HCT116 (cell line): ENCODE measurements at regions not wholly inside any gene's neighbourhood (a gene's known extent, or its start where the extent isn't known, plus 50 kb on each side); places are given as distances from the start of the nearest gene placed in this dataset.

Source experiments
- ATAC-seq: fragments of 200-7000 bp; cut with Tn5 transposase; 2 replicates; pipeline ENCODE4 v1.9.1; 2020; ENCODE audit warnings: mild to moderate bottlenecking, moderate library complexity
- BruUV-seq: library from RNA; stranded (reverse); fragments of 400-500 nt; replicated peaks from 2 replicates; lab custom pipeline; 2021; lab: Mats Ljungman, UMichigan
- CTCF ChIA-PET: fragments of 300-600 bp; sonication (Branson Sonifier 250); formaldehyde crosslinking; loops from one replicate; lab custom pipeline; 2021; ENCODE audit warnings: antibody characterized with exemption; lab: Charles Lee
- POLR2A ChIA-PET: fragments of 300-600, 350-600 bp; sonication (Branson Sonifier 250); formaldehyde crosslinking; loops from one replicate; lab custom pipeline; 2021; ENCODE audit warnings: antibody characterized with exemption; lab: Charles Lee
- RAD21 ChIA-PET, 2 experiments: fragments of 300-600 bp; sonication (Branson Sonifier 250); formaldehyde crosslinking; loops; one replicate each; lab custom pipeline; 2023; ENCODE audit warnings: low total read pairs in 2 of 2; ENCODE audit not compliant: uncharacterized antibody in 2 of 2, unreplicated experiment in 2 of 2, low non-redundant PET in 1 of 2; lab: Charles Lee
- DNase-seq: peaks from one replicate; pipeline ENCODE4 v3.0.0-alpha.2; 2010; ENCODE audit warnings: low read depth, low spot score
- H2AFZ ChIP-seq: fragments of 200-600 bp; shearing (Covaris generic), sonication (generic); 2 replicates; pipeline ENCODE4 v1.6.1; 2017; ENCODE audit warnings: low read depth, mixed run types, mixed read lengths, antibody characterized with exemption, low read length; ENCODE audit not compliant: poor library complexity, severe bottlenecking
- H3K27ac ChIP-seq: 2 replicates; pipeline ENCODE4 v1.5.1; 2012; ENCODE audit warnings: low read depth, low read length
- H3K27me3 ChIP-seq: fragments of 200-600 bp; sonication (generic); 2 replicates; pipeline ENCODE4 v1.6.1; 2016; ENCODE audit warnings: mixed run types, low read length, mixed read lengths; ENCODE audit not compliant: insufficient read depth
- H3K36me3 ChIP-seq, 2 experiments: fragments of 200-500 bp in 1 of 2; fragments of 200-600 bp in 1 of 2; sonication (Bioruptor generic) in 1 of 2; sonication (generic) in 1 of 2; 2 replicates each; pipeline versions ENCODE4 v1.5.1 to v1.6.1; 2014 to 2016; ENCODE audit warnings: low read length in 2 of 2, inconsistent platforms in 1 of 2, mixed read lengths in 1 of 2, mixed run types in 1 of 2; ENCODE audit not compliant: insufficient read depth in 2 of 2, control insufficient read depth in 1 of 2
- H3K4me1 ChIP-seq, 2 experiments: fragments of 200-600 bp in 1 of 2; sonication (generic) in 1 of 2; 2 replicates each; pipeline versions ENCODE4 v1.5.1 to v1.6.1; 2012 to 2017; ENCODE audit warnings: low read length in 2 of 2, inconsistent platforms in 1 of 2, mild to moderate bottlenecking in 1 of 2, mixed read lengths in 1 of 2, mixed run types in 1 of 2, moderate library complexity in 1 of 2; ENCODE audit not compliant: insufficient read depth in 2 of 2, control insufficient read depth in 1 of 2
- H3K4me2 ChIP-seq: fragments of 200-600 bp; sonication (generic); 2 replicates; pipeline ENCODE4 v1.6.1; 2017; ENCODE audit warnings: mixed run types, low read length, mixed read lengths
- H3K4me3 ChIP-seq, 2 experiments: fragments of 200-600 bp in 1 of 2; sonication (generic) in 1 of 2; replicated peaks in 1 of 2; 2 replicates each; pipeline ENCODE4 v1.5.1; 2011 to 2016; ENCODE audit warnings: low read length in 2 of 2, control low read depth in 1 of 2, low read depth in 1 of 2, mild to moderate bottlenecking in 1 of 2, mixed read lengths in 1 of 2, mixed run types in 1 of 2
- H3K79me2 ChIP-seq: fragments of 200-600 bp; sonication (generic); 2 replicates; pipeline ENCODE4 v1.6.1; 2017; ENCODE audit warnings: mild to moderate bottlenecking, mixed run types, low read length, moderate library complexity, mixed read lengths; ENCODE audit not compliant: insufficient read depth
- H3K9ac ChIP-seq: fragments of 200-600 bp; sonication (generic); 2 replicates; pipeline ENCODE4 v1.6.1; 2016; ENCODE audit warnings: low read length, mixed read lengths
- H3K9me2 ChIP-seq: fragments of 200-600 bp; sonication (generic), shearing (Covaris generic); 2 replicates; pipeline ENCODE4 v1.6.1; 2017; ENCODE audit warnings: mixed run types, mild to moderate bottlenecking, moderate library complexity; ENCODE audit not compliant: insufficient read depth
- H3K9me3 ChIP-seq, 2 experiments: fragments of 200-500 bp in 1 of 2; fragments of 200-600 bp in 1 of 2; sonication (Bioruptor generic) in 1 of 2; sonication (generic) in 1 of 2; 2 replicates each; pipeline ENCODE4 v1.6.1; 2014 to 2017; ENCODE audit warnings: low read length in 2 of 2, mixed read lengths in 2 of 2, inconsistent platforms in 1 of 2, low read depth in 1 of 2, mild to moderate bottlenecking in 1 of 2, mixed run types in 1 of 2, moderate library complexity in 1 of 2; ENCODE audit not compliant: control insufficient read depth in 1 of 2, insufficient read depth in 1 of 2
- H4K20me1 ChIP-seq: fragments of 200-600 bp; sonication (generic), shearing (Covaris generic); 2 replicates; pipeline ENCODE4 v1.6.1; 2017; ENCODE audit warnings: mixed run types, mild to moderate bottlenecking, moderate library complexity; ENCODE audit not compliant: insufficient read depth
- CBX3 ChIP-seq: IDR thresholded peaks from 2 replicates; pipeline ENCODE4 v1.6.1; 2012; ENCODE audit warnings: low read depth
- CEBPB ChIP-seq: IDR thresholded peaks from 2 replicates; pipeline ENCODE4 v1.6.1; 2012; ENCODE audit warnings: low read depth
- EGR1 ChIP-seq: IDR thresholded peaks from 2 replicates; pipeline ENCODE4 v1.6.1; 2012; ENCODE audit warnings: low read depth
- POLR2A ChIP-seq: IDR thresholded peaks from 2 replicates; pipeline ENCODE4 v1.7.0; 2011; ENCODE audit warnings: borderline replicate concordance; ENCODE audit not compliant: insufficient read depth, insufficient read length; ENCODE audit errors: extremely low read depth
- POLR2AphosphoS5 ChIP-seq: IDR thresholded peaks from 2 replicates; pipeline ENCODE4 v1.6.1; 2011; ENCODE audit warnings: mild to moderate bottlenecking, low read depth, low read length, moderate library complexity
- RAD21 ChIP-seq: IDR thresholded peaks from 2 replicates; pipeline ENCODE4 v1.6.1; 2012; ENCODE audit warnings: low read depth, mild to moderate bottlenecking
- SP1 ChIP-seq: IDR thresholded peaks from 2 replicates; pipeline ENCODE4 v1.6.1; 2012; ENCODE audit warnings: low read depth
- SRF ChIP-seq: IDR thresholded peaks from 2 replicates; pipeline ENCODE4 v1.6.1; 2012; ENCODE audit warnings: low read depth
- TCF7L2 ChIP-seq: IDR thresholded peaks from 2 replicates; pipeline ENCODE4 v1.7.0; 2011; ENCODE audit warnings: borderline replicate concordance, inconsistent platforms; ENCODE audit not compliant: insufficient read depth, insufficient read length; ENCODE audit errors: extremely low read depth
- YY1 ChIP-seq: IDR thresholded peaks from 2 replicates; pipeline ENCODE4 v1.6.1; 2011; ENCODE audit warnings: low read length, low read depth, moderate library complexity, mild to moderate bottlenecking; ENCODE audit not compliant: insufficient replicate concordance; ENCODE audit errors: extremely low read depth
- ZFX ChIP-seq: fragments of 450-650 bp; IDR thresholded peaks from 2 replicates; pipeline ENCODE4 v1.6.1; 2017
- ZNF274 ChIP-seq: fragments of 200-500 bp; sonication (Bioruptor generic); IDR thresholded peaks from 2 replicates; pipeline ENCODE4 v1.6.1; 2014; ENCODE audit warnings: mild to moderate bottlenecking, low read depth, low read length, inconsistent platforms
- intact Hi-C: fragments of 100-400 bp; cut with micrococcal nuclease; formaldehyde crosslinking; loops from 2 replicates; pipeline ENCODE4 v1.10.0; 2022

- Histone ChIP-seq H3K79me2 (no peaks in the 10 kb centered on the region), H3K4me1 (no peaks in the 10 kb centered on the region), H4K20me1 (no peaks in the 10 kb centered on the region), H2AFZ (no peak overlapping the region), H3K9me2 (no peaks in the 10 kb centered on the region), H3K27ac (no peak overlapping the region), H3K4me3 (no peak overlapping the region), H3K27me3 (no peaks in the 10 kb centered on the region), H3K4me2 (no peak overlapping the region), H3K9me3 (no peaks in the 10 kb centered on the region; a peak in 1 of 4 replicates), H3K36me3 (no peaks in the 10 kb centered on the region), H3K9ac (no peak overlapping the region)
- ChIA-PET POLR2A (no interaction called here), RAD21 (no interaction called here), CTCF (no interaction called here)
- TF ChIP-seq YY1 (no peak), POLR2AphosphoS5 (no peak)
- DNase-seq (no peak), ATAC-seq (no peak)
- intact Hi-C loops: no loop called here
- BruUV-seq: no TSS peak
Observed at GRCh38 chr4:19128176-19128575, 1106.6 kb upstream of the LCORL start.

DNA sequence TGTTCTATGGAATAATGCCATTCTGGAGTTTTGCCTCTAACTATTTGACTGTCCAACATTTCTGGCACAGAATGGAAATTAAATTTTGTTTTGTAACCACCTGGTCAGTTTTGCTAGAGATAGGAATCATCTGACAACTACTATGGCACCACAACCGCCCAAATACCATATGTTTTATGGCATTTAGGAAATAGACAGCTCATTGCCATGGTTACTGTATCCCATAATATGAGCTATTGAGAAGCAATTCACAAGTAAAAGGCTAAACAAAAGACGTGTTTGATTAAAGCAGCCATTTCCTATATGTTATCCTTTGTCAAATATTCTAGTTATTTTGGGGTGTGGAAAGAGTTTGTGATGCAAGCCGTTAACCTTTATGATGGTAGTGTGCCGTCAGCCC lies 1105.3 kb upstream of the LCORL start:
- H3K4me2 ChIP-seq: no peak overlapping the region
- H2AFZ ChIP-seq: no peak overlapping the region
- CTCF ChIA-PET: no interaction called here
- H3K9ac ChIP-seq: no peak overlapping the region
- no peaks in the 10 kb centered on the region for H3K27me3 ChIP-seq
- no peaks in the 10 kb centered on the region for H3K36me3 ChIP-seq
- H3K4me1 ChIP-seq: no peaks in the 10 kb centered on the region
- no peak for TF ChIP-seq ZNF274
- RAD21 ChIA-PET: no interaction called here
- no peak overlapping the region for H3K27ac ChIP-seq
- no peaks in the 10 kb centered on the region for H3K79me2 ChIP-seq
- ATAC-seq (no peak), DNase-seq (no peak)
- no TSS peak for BruUV-seq
- POLR2A ChIA-PET: no interaction called here
- intact Hi-C loops: no loop called here
- no peaks in the 10 kb centered on the region; a peak in 1 of 4 replicates for H3K9me3 ChIP-seq
- no peaks in the 10 kb centered on the region for H3K9me2 ChIP-seq
- H4K20me1 ChIP-seq: no peaks in the 10 kb centered on the region
- no peak overlapping the region for H3K4me3 ChIP-seq

- H3K9me3 ChIP-seq: no peaks in the 10 kb centered on the region; a peak in 1 of 4 replicates
- BruUV-seq: no TSS peak
Observed at GRCh38 chr4:19123681-19124080, 1102.1 kb upstream of the LCORL start.

More at GRCh38 chr4:19123681-19124080, 1102.1 kb upstream of the LCORL start:
- Histone ChIP-seq H3K4me2 (no peak overlapping the region), H3K9me2 (no peaks in the 10 kb centered on the region), H3K4me1 (no peaks in the 10 kb centered on the region), H3K9ac (no peak overlapping the region), H3K27me3 (no peaks in the 10 kb centered on the region), H4K20me1 (no peaks in the 10 kb centered on the region), H3K4me3 (no peak overlapping the region), H3K27ac (no peak overlapping the region), H3K79me2 (no peaks in the 10 kb centered on the region), H3K36me3 (no peaks in the 10 kb centered on the region), H2AFZ (no peak overlapping the region)
- RAD21 ChIA-PET: interaction anchor here in 1 of 2 experiments (0.6 kb wide), 1 partner anchor 1793 kb away, joined by 3 read pairs; no protein-coding TSS in a partner anchor
- CTCF ChIA-PET: no interaction called here
- ATAC-seq: no peak
- TF ChIP-seq CBX3 (no peak), SRF (no peak), RAD21 (no peak), TCF7L2 (no peak), SP1 (no peak), ZNF274 (no peak), POLR2A (no peak), CEBPB (no peak), EGR1 (no peak), YY1 (no peak), ZFX (no peak)
- POLR2A ChIA-PET: no interaction called here
- no peak for DNase-seq
- intact Hi-C loops: no loop called here
